H9 (cell line): ENCODE measurements at regions not wholly inside any gene's neighbourhood (a gene's known extent, or its start where the extent isn't known, plus 50 kb on each side); places are given as distances from the start of the nearest gene placed in this dataset.

Source experiments
- DNase-seq: peaks from one replicate; pipeline ENCODE4 v3.0.0-alpha.2; 2017
- H2AFZ ChIP-seq: one replicate; pipeline ENCODE4 v1.6.1; 2013; ENCODE audit warnings: mild to moderate bottlenecking, low read length, control low read depth, moderate library complexity
- H2AK5ac ChIP-seq: 2 replicates; pipeline ENCODE4 v1.6.1; 2013; ENCODE audit warnings: low read length, control low read depth, mixed read lengths; ENCODE audit not compliant: insufficient read length
- H2BK120ac ChIP-seq: one replicate; pipeline ENCODE4 v1.6.1; 2013; ENCODE audit warnings: low read depth, mild to moderate bottlenecking, low read length, control low read depth, inconsistent platforms; ENCODE audit not compliant: poor library complexity, severe bottlenecking
- H2BK12ac ChIP-seq: 2 replicates; pipeline ENCODE4 v1.6.1; 2013; ENCODE audit warnings: low read length, control low read depth, mixed read lengths, low read depth; ENCODE audit not compliant: insufficient read length
- H2BK15ac ChIP-seq: 2 replicates; pipeline ENCODE4 v1.6.1; 2013; ENCODE audit warnings: low read depth, low read length, control low read depth
- H2BK20ac ChIP-seq: one replicate; pipeline ENCODE4 v1.6.1; 2013; ENCODE audit warnings: low read depth, mild to moderate bottlenecking, low read length, control low read depth, inconsistent platforms; ENCODE audit not compliant: poor library complexity, severe bottlenecking
- H2BK5ac ChIP-seq: 2 replicates; pipeline ENCODE4 v1.6.1; 2013; ENCODE audit warnings: low read length, control low read depth, mixed read lengths; ENCODE audit not compliant: insufficient read length
- H3K14ac ChIP-seq: 2 replicates; pipeline ENCODE4 v1.6.1; 2013; ENCODE audit warnings: low read length, control low read depth; ENCODE audit not compliant: insufficient read depth
- H3K18ac ChIP-seq: 2 replicates; pipeline ENCODE4 v1.6.1; 2013; ENCODE audit warnings: low read depth, mild to moderate bottlenecking, mixed read lengths, low read length, control low read depth; ENCODE audit not compliant: insufficient read length
- H3K23ac ChIP-seq: 2 replicates; pipeline ENCODE4 v1.6.1; 2013; ENCODE audit warnings: low read length, control low read depth, mixed read lengths, low read depth; ENCODE audit not compliant: insufficient read length
- H3K23me2 ChIP-seq: 2 replicates; pipeline ENCODE4 v1.6.1; 2013; ENCODE audit warnings: low read depth, mild to moderate bottlenecking, mixed read lengths, low read length, control low read depth; ENCODE audit not compliant: insufficient read length, poor library complexity, severe bottlenecking
- H3K27ac ChIP-seq: 2 replicates; pipeline ENCODE4 v1.5.1; 2013; ENCODE audit warnings: low read length, control low read depth, mixed read lengths, low read depth; ENCODE audit not compliant: insufficient read length
- H3K27me3 ChIP-seq: 2 replicates; pipeline ENCODE4 v1.6.1; 2013; ENCODE audit warnings: low read length, control low read depth, inconsistent platforms; ENCODE audit not compliant: insufficient read depth
- H3K4ac ChIP-seq: 2 replicates; pipeline ENCODE4 v1.6.1; 2013; ENCODE audit warnings: low read depth, mild to moderate bottlenecking, control low read depth, inconsistent platforms, low read length, moderate library complexity
- H3K4me1 ChIP-seq: 2 replicates; pipeline ENCODE4 v1.6.1; 2013; ENCODE audit warnings: low read length, control low read depth, inconsistent platforms; ENCODE audit not compliant: insufficient read depth
- H3K4me2 ChIP-seq: 2 replicates; pipeline ENCODE4 v1.6.1; 2013; ENCODE audit warnings: low read length, control low read depth, mixed read lengths; ENCODE audit not compliant: insufficient read length, insufficient read depth
- H3K56ac ChIP-seq: 2 replicates; pipeline ENCODE4 v1.6.1; 2013; ENCODE audit warnings: low read depth, mild to moderate bottlenecking, mixed read lengths, low read length, control low read depth; ENCODE audit not compliant: insufficient read length
- H3K79me1 ChIP-seq: 2 replicates; pipeline ENCODE4 v1.6.1; 2013; ENCODE audit warnings: low read depth, mild to moderate bottlenecking, moderate library complexity, low read length, control low read depth, inconsistent platforms; ENCODE audit not compliant: insufficient read depth, poor library complexity, severe bottlenecking
- H3K79me2 ChIP-seq: 2 replicates; pipeline ENCODE4 v1.6.1; 2013; ENCODE audit warnings: low read length, control low read depth, inconsistent platforms; ENCODE audit not compliant: insufficient read depth
- H3K9ac ChIP-seq: 2 replicates; pipeline ENCODE4 v1.6.1; 2013; ENCODE audit warnings: low read length, control low read depth, mixed read lengths; ENCODE audit not compliant: insufficient read length; ENCODE audit errors: extremely low read depth
- H3K9me3 ChIP-seq: one replicate; pipeline ENCODE4 v1.6.1; 2013; ENCODE audit warnings: low read depth, low read length, inconsistent platforms; ENCODE audit not compliant: control insufficient read depth
- H3T11ph ChIP-seq: one replicate; pipeline ENCODE4 v1.6.1; 2013; ENCODE audit warnings: mild to moderate bottlenecking, low read length, control low read depth, inconsistent platforms
- H4K20me1 ChIP-seq: one replicate; pipeline ENCODE4 v1.6.1; 2013; ENCODE audit not compliant: control insufficient read depth, insufficient read length, insufficient read depth
- H4K5ac ChIP-seq: 2 replicates; pipeline ENCODE4 v1.6.1; 2013; ENCODE audit warnings: low read depth, mild to moderate bottlenecking, mixed read lengths, low read length, control low read depth; ENCODE audit not compliant: insufficient read length
- H4K8ac ChIP-seq: replicated peaks from 2 replicates; pipeline ENCODE4 v1.6.1; 2013; ENCODE audit warnings: low read length, control low read depth, mixed read lengths, low read depth; ENCODE audit not compliant: insufficient read length
- H4K91ac ChIP-seq: 2 replicates; pipeline ENCODE4 v1.6.1; 2013; ENCODE audit warnings: low read depth, mild to moderate bottlenecking, moderate library complexity, mixed read lengths, low read length, control low read depth; ENCODE audit not compliant: insufficient read length
- H3K27ac Mint-ChIP-seq, 3 experiments: 2 replicates in 2 of 3; 3 replicates in 1 of 3; pipeline ENCODE4 v1.8.0; 2020 to 2021; ENCODE audit warnings: mixed read lengths in 3 of 3, mild to moderate bottlenecking in 1 of 3, moderate library complexity in 1 of 3
- H3K27me3 Mint-ChIP-seq: 2 replicates; pipeline ENCODE4 v1.8.0; 2021; ENCODE audit warnings: low read depth, mild to moderate bottlenecking, moderate library complexity, mixed read lengths
- H3K36me3 Mint-ChIP-seq, 3 experiments: 2 replicates in 2 of 3; 3 replicates in 1 of 3; pipeline ENCODE4 v1.8.0; 2020 to 2021; ENCODE audit warnings: low read depth in 3 of 3, mixed read lengths in 3 of 3; ENCODE audit not compliant: insufficient read depth in 1 of 3
- H3K4me1 Mint-ChIP-seq, 2 experiments: 2 replicates each; pipeline ENCODE4 v1.8.0; 2020; ENCODE audit warnings: mixed read lengths in 2 of 2
- H3K4me3 Mint-ChIP-seq, 2 experiments: 2 replicates in 1 of 2; 3 replicates in 1 of 2; pipeline ENCODE4 v1.8.0; 2020 to 2021; ENCODE audit warnings: mild to moderate bottlenecking in 2 of 2, mixed read lengths in 2 of 2, moderate library complexity in 1 of 2
- H3K9me3 Mint-ChIP-seq, 2 experiments: 2 replicates in 1 of 2; 3 replicates in 1 of 2; pipeline ENCODE4 v1.8.0; 2020; ENCODE audit warnings: mild to moderate bottlenecking in 2 of 2, mixed read lengths in 2 of 2, moderate library complexity in 1 of 2
- WGBS: extraction: QIAGEN DNeasy Blood & Tissue Kit; methylation state at CpG from one replicate; pipeline ENCODE4 v1.1.7; 2013; ENCODE audit warnings: missing lambda C conversion rate, low lambda C conversion rate, mixed read lengths; ENCODE audit not compliant: insufficient read length; ENCODE audit errors: extremely low coverage; 5-methylcytosine and 5-hydroxymethylcytosine counted together
- TF ChIP-seq, protein P1 (sequence below): fragments of 200-600 bp; sonication (generic); conservative IDR thresholded peaks from 3 replicates; pipeline ENCODE4 v1.8.0; 2021; ENCODE audit warnings: antibody characterized with exemption, mild to moderate bottlenecking

DNA sequence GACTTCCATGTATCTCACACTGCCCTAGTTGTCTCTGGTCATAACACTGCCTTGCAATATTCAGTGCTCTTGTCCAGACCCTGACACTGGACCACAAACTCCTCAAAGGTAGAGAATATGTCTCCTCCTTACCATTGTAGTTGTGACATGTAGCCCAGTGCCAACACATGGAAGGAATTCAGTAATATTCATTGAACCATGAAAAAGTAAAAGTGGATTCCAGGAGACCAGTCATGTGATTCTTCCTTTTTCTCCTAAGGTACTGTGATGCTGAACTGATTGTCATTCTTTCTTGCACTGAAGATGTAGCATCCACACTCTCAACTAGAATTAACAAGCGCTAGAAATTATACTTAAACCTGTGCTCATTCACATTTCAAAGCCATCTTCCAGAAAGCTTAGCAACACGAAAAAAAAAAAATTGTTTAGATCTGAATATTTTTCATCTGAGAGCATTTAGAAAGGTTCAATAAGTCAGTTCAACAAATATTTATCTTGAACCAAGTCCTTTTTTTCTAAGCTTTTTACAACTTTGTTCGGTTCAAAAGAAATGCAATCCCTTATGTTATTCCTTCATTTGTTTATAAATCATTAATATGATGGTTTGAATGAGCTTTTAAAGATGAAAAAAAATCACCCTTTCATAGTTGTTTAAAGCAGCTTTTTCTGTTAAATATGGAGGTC is 224.7 kb upstream of the BLID start:
- no peak overlapping the region for H3K9ac ChIP-seq
- no peak overlapping the region for H3K27ac Mint-ChIP-seq

More for the DNA sequence above, 224.7 kb upstream of the BLID start:
- no peak overlapping the region for H2BK15ac ChIP-seq
- H3K4ac ChIP-seq = no peak overlapping the region
- no peak overlapping the region for H2AK5ac ChIP-seq
- no peak overlapping the region for H3K18ac ChIP-seq
- no peak overlapping the region for H3T11ph ChIP-seq
- no peak overlapping the region for H2AFZ ChIP-seq
- H3K14ac ChIP-seq = no peak overlapping the region
- H4K8ac ChIP-seq = no peak overlapping the region
- H3K9me3 ChIP-seq = no peaks in the 10 kb centered on the region
- H3K4me2 ChIP-seq = no peak overlapping the region
- H3K56ac ChIP-seq = no peak overlapping the region
- no peak overlapping the region for H3K23ac ChIP-seq
- H3K27ac ChIP-seq = no peak overlapping the region
- H2BK12ac ChIP-seq = no peak overlapping the region
- no peaks in the 10 kb centered on the region for H3K27me3 ChIP-seq
- H4K91ac ChIP-seq = no peak overlapping the region
- no peak overlapping the region for H2BK120ac ChIP-seq
- no peak overlapping the region for H4K5ac ChIP-seq
- Mint-ChIP-seq H3K4me3 (no peak overlapping the region), H3K36me3 (no peaks in the 10 kb centered on the region), H3K4me1 (peaks cover 3 to 4% of the 10 kb centered on the region in 2 experiments; a peak in 1 of 4 replicates), H3K27me3 (no peaks in the 10 kb centered on the region), H3K9me3 (no peaks in the 10 kb centered on the region)
- H4K20me1 ChIP-seq = no peaks in the 10 kb centered on the region
- no peaks in the 10 kb centered on the region for H3K79me2 ChIP-seq
- no peak overlapping the region for H2BK20ac ChIP-seq
- no peaks in the 10 kb centered on the region for H3K4me1 ChIP-seq
- H2BK5ac ChIP-seq = no peak overlapping the region
- TF ChIP-seq, protein P1, sequence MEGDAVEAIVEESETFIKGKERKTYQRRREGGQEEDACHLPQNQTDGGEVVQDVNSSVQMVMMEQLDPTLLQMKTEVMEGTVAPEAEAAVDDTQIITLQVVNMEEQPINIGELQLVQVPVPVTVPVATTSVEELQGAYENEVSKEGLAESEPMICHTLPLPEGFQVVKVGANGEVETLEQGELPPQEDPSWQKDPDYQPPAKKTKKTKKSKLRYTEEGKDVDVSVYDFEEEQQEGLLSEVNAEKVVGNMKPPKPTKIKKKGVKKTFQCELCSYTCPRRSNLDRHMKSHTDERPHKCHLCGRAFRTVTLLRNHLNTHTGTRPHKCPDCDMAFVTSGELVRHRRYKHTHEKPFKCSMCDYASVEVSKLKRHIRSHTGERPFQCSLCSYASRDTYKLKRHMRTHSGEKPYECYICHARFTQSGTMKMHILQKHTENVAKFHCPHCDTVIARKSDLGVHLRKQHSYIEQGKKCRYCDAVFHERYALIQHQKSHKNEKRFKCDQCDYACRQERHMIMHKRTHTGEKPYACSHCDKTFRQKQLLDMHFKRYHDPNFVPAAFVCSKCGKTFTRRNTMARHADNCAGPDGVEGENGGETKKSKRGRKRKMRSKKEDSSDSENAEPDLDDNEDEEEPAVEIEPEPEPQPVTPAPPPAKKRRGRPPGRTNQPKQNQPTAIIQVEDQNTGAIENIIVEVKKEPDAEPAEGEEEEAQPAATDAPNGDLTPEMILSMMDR = no peak
- WGBS = no CpG with 5 or more reads among the region's 3 CpGs
- no peaks in the 10 kb centered on the region for H3K79me1 ChIP-seq
- H3K23me2 ChIP-seq = no peaks in the 10 kb centered on the region
- DNase-seq = no peak
